DND-41 (cell line): ENCODE measurements at regions not wholly inside any gene's neighbourhood (a gene's known extent, or its start where the extent isn't known, plus 50 kb on each side); places are given as distances from the start of the nearest gene placed in this dataset.

ENCODE experiments used
- ATAC-seq: fragments of 200-7000 bp; cut with Tn5 transposase; 3 replicates; pipeline ENCODE4 v1.9.1; 2021; ENCODE audit warnings: low read depth; ENCODE audit not compliant: insufficient read depth
- DNase-seq: peaks from one replicate; pipeline ENCODE4 v3.0.0-alpha.2; 2020
- H2AFZ ChIP-seq: 2 replicates; pipeline ENCODE4 v1.6.0; 2012; ENCODE audit warnings: low read depth, low read length
- H3K27ac ChIP-seq: 2 replicates; pipeline ENCODE4 v1.5.1; 2012; ENCODE audit warnings: low read length, inconsistent platforms
- H3K27me3 ChIP-seq: fragments of 200-600 bp; sonication (generic); 2 replicates; pipeline ENCODE4 v1.6.0; 2012; ENCODE audit warnings: low read length, mild to moderate bottlenecking, inconsistent platforms; ENCODE audit not compliant: insufficient read depth, poor library complexity
- H3K36me3 ChIP-seq: 2 replicates; pipeline ENCODE4 v1.5.1; 2012; ENCODE audit warnings: low read length, inconsistent platforms; ENCODE audit not compliant: insufficient read depth
- H3K4me1 ChIP-seq: 2 replicates; pipeline ENCODE4 v1.5.1; 2012; ENCODE audit warnings: mild to moderate bottlenecking, low read length; ENCODE audit not compliant: insufficient read depth
- H3K4me2 ChIP-seq: 2 replicates; pipeline ENCODE4 v1.6.0; 2012; ENCODE audit warnings: mild to moderate bottlenecking, moderate library complexity, low read length, inconsistent platforms; ENCODE audit not compliant: insufficient read depth
- H3K4me3 ChIP-seq, 2 experiments: fragments of 200-600 bp in 1 of 2; shearing (Covaris generic) in 1 of 2; 2 replicates each; pipeline ENCODE4 v1.5.1; 2012 to 2016; ENCODE audit warnings: inconsistent platforms in 2 of 2, low read length in 2 of 2, mild to moderate bottlenecking in 2 of 2, low read depth in 1 of 2, moderate library complexity in 1 of 2
- H3K79me2 ChIP-seq: 2 replicates; pipeline ENCODE4 v1.6.0; 2012; ENCODE audit warnings: low read length, inconsistent platforms; ENCODE audit not compliant: insufficient read depth
- H3K9ac ChIP-seq: 2 replicates; pipeline ENCODE4 v1.6.0; 2012; ENCODE audit warnings: low read depth, mild to moderate bottlenecking, inconsistent platforms, low read length, moderate library complexity
- H3K9me3 ChIP-seq: 2 replicates; pipeline ENCODE4 v1.5.1; 2012; ENCODE audit warnings: low read length, moderate library complexity, mild to moderate bottlenecking, inconsistent platforms; ENCODE audit not compliant: insufficient read depth, severe bottlenecking
- H4K20me1 ChIP-seq: 2 replicates; pipeline ENCODE4 v1.6.0; 2012; ENCODE audit warnings: low read length; ENCODE audit not compliant: insufficient read depth
- CTCF ChIP-seq: IDR thresholded peaks from 2 replicates; pipeline ENCODE4 v1.5.1; 2012; ENCODE audit warnings: borderline replicate concordance, low read length, moderate library complexity, mild to moderate bottlenecking; ENCODE audit not compliant: poor library complexity, severe bottlenecking; ENCODE audit errors: extremely low read depth
- EZH2 ChIP-seq: IDR thresholded peaks from 3 replicates; pipeline ENCODE4 v1.6.1; 2012; ENCODE audit warnings: borderline replicate concordance, low read depth, mild to moderate bottlenecking, moderate library complexity, low read length, inconsistent platforms; ENCODE audit not compliant: severe bottlenecking

- Histone ChIP-seq H3K4me2 (peak overlapping the region; percentile 70), H3K4me1 (peaks cover 91% of the 10 kb centered on the region), H3K27me3 (no peaks in the 10 kb centered on the region), H4K20me1 (no peaks in the 10 kb centered on the region), H3K27ac (peak overlapping the region; percentile 99), H2AFZ (no peak overlapping the region), H3K9ac (peak overlapping the region; percentile 97), H3K4me3 (peak overlapping the region in 1 of 2 experiments; percentile 64; a peak in 2 of 4 replicates), H3K79me2 (peaks cover 50% of the 10 kb centered on the region), H3K9me3 (no peaks in the 10 kb centered on the region), H3K36me3 (no peaks in the 10 kb centered on the region)
- ATAC-seq (peak; percentile 61), DNase-seq (peak; percentile 82)
- no peak for TF ChIP-seq CTCF
- no peak for TF ChIP-seq EZH2
Observed at GRCh38 chr10:31136930-31137885, 105.5 kb upstream of the ZNF438 start.

GRCh38 chr10:31138026-31138553 lies 106.4 kb upstream of the ZNF438 start:
- H3K4me1 ChIP-seq = peaks cover 89% of the 10 kb centered on the region
- H3K27me3 ChIP-seq = no peaks in the 10 kb centered on the region
- peak overlapping the region; percentile 53; the same call in 1 of the 2 replicates for H2AFZ ChIP-seq
- H3K79me2 ChIP-seq = peaks cover 52% of the 10 kb centered on the region
- H3K4me3 ChIP-seq = 0 out of 4 replicates have a peak overlapping the region, but pooled peaks of 1 of the 2 experiments have one; percentile 22
- ATAC-seq (no peak), DNase-seq (peak; percentile 60)
- no peaks in the 10 kb centered on the region for H3K36me3 ChIP-seq
- no peaks in the 10 kb centered on the region for H4K20me1 ChIP-seq
- H3K4me2 ChIP-seq = peak overlapping the region; percentile 70
- no peak for TF ChIP-seq EZH2
- peak; percentile 29 for TF ChIP-seq CTCF
- H3K27ac ChIP-seq = peak overlapping the region; percentile 99
- H3K9me3 ChIP-seq = no peaks in the 10 kb centered on the region
- H3K9ac ChIP-seq = peak overlapping the region; percentile 97

- Histone ChIP-seq H3K9ac (peak overlapping the region; percentile 97; the same call in 1 of the 2 replicates), H3K36me3 (no peaks in the 10 kb centered on the region), H3K27ac (peak overlapping the region; percentile 99), H3K4me1 (peaks cover 90% of the 10 kb centered on the region), H3K9me3 (no peaks in the 10 kb centered on the region), H3K4me3 (no peak overlapping the region), H4K20me1 (no peaks in the 10 kb centered on the region), H3K4me2 (no peak overlapping the region), H3K27me3 (no peaks in the 10 kb centered on the region), H2AFZ (no peak overlapping the region), H3K79me2 (peaks cover 47% of the 10 kb centered on the region)
- DNase-seq (peak; percentile 11), ATAC-seq (no peak)
- TF ChIP-seq EZH2 = no peak
- TF ChIP-seq CTCF = no peak
Observed at GRCh38 chr10:31139497-31139896, 107.8 kb upstream of the ZNF438 start.
